Endothelial cell of umbilical vein (primary cell): ENCODE measurements at regions not wholly inside any gene's neighbourhood (a gene's known extent, or its start where the extent isn't known, plus 50 kb on each side); places are given as distances from the start of the nearest gene placed in this dataset.

Source experiments
- BruUV-seq: library from RNA; stranded (reverse); fragments of 400-500 nt; replicated peaks from 2 replicates; lab custom pipeline; 2021; lab: Mats Ljungman, UMichigan
- CTCF ChIA-PET: fragments of 300-600, 350-600 bp; sonication (Branson Sonifier 250); formaldehyde crosslinking; loops from one replicate; lab custom pipeline; 2021; ENCODE audit warnings: antibody characterized with exemption, inconsistent platforms; lab: Charles Lee
- POLR2A ChIA-PET: fragments of 300-600, 350-600 bp; sonication (Branson Sonifier 250); formaldehyde crosslinking; loops from one replicate; lab custom pipeline; 2021; ENCODE audit warnings: antibody characterized with exemption, inconsistent platforms; lab: Charles Lee
- DNase-seq: peaks from one replicate; pipeline ENCODE4 v3.0.0-alpha.2; 2011; ENCODE audit warnings: low read depth, low spot score
- FAIRE-seq: peaks from 2 replicates; lab custom pipeline; 2011; peaks lifted over from hg19 to GRCh38; lab: Jason Lieb, UNC
- H2AFZ ChIP-seq: 2 replicates; pipeline ENCODE4 v1.6.0; 2012; ENCODE audit warnings: low read depth, low read length, control low read depth, inconsistent platforms
- H3K27ac ChIP-seq: 2 replicates; pipeline ENCODE4 v1.5.1; 2011; ENCODE audit warnings: low read depth, mild to moderate bottlenecking, control low read depth, low read length, moderate library complexity; ENCODE audit not compliant: insufficient read depth
- H3K27me3 ChIP-seq, 2 experiments: 2 replicates each; pipeline versions ENCODE4 v1.6.0 to v1.6.1; 2011; ENCODE audit warnings: low read length in 2 of 2, mixed read lengths in 1 of 2; ENCODE audit not compliant: control insufficient read depth in 2 of 2, insufficient read depth in 2 of 2
- H3K36me3 ChIP-seq, 2 experiments: 2 replicates in 1 of 2; 3 replicates in 1 of 2; pipeline ENCODE4 v1.5.1; 2011; ENCODE audit warnings: low read length in 2 of 2, mild to moderate bottlenecking in 1 of 2, moderate library complexity in 1 of 2; ENCODE audit not compliant: control insufficient read depth in 2 of 2, insufficient read depth in 2 of 2; ENCODE audit errors: extremely low read depth in 1 of 2
- H3K4me1 ChIP-seq: 3 replicates; pipeline ENCODE4 v1.5.1; 2011; ENCODE audit warnings: mild to moderate bottlenecking, low read length; ENCODE audit not compliant: control insufficient read depth, insufficient read depth; ENCODE audit errors: extremely low read depth
- H3K4me2 ChIP-seq: 2 replicates; pipeline ENCODE4 v1.6.1; 2011; ENCODE audit warnings: low read length, control low read depth, mixed read lengths; ENCODE audit not compliant: insufficient read depth
- H3K4me3 ChIP-seq, 3 experiments: fragments of 200-600 bp in 1 of 3; sonication (generic), shearing (Covaris generic) in 1 of 3; replicated peaks in 1 of 3; 2 replicates each; pipeline ENCODE4 v1.5.1; 2011 to 2016; ENCODE audit warnings: control low read depth in 3 of 3, low read length in 3 of 3, mild to moderate bottlenecking in 2 of 3, inconsistent platforms in 1 of 3, low read depth in 1 of 3, moderate library complexity in 1 of 3; ENCODE audit not compliant: insufficient read depth in 1 of 3
- H3K79me2 ChIP-seq: 2 replicates; pipeline ENCODE4 v1.6.0; 2012; ENCODE audit warnings: low read length, inconsistent platforms; ENCODE audit not compliant: control insufficient read depth, insufficient read depth
- H3K9ac ChIP-seq: replicated peaks from 2 replicates; pipeline ENCODE3; 2011; ENCODE audit warnings: low read length, control low read depth; ENCODE audit not compliant: insufficient read depth; ENCODE audit errors: extremely low read depth
- H3K9me1 ChIP-seq: replicated peaks from 3 replicates; pipeline ENCODE4 v1.6.0; 2011; ENCODE audit warnings: mild to moderate bottlenecking, low read length; ENCODE audit not compliant: control insufficient read depth, insufficient read depth; ENCODE audit errors: extremely low read depth
- H3K9me3 ChIP-seq: replicated peaks from 2 replicates; pipeline ENCODE4 v1.5.1; 2012; ENCODE audit warnings: low read length, inconsistent platforms; ENCODE audit not compliant: control insufficient read depth, insufficient read depth
- H4K20me1 ChIP-seq: replicated peaks from 2 replicates; pipeline ENCODE3; 2011; ENCODE audit warnings: mild to moderate bottlenecking, low read length; ENCODE audit not compliant: control insufficient read depth, insufficient read depth; ENCODE audit errors: extremely low read depth
- CTCF ChIP-seq, 2 donors: IDR thresholded peaks; 1 replicate in 1 of 2; 2 replicates in 1 of 2; pipeline ENCODE4 v1.5.1; 2011; ENCODE audit warnings: low read length in 2 of 2, mild to moderate bottlenecking in 2 of 2, moderate library complexity in 2 of 2, control low read depth in 1 of 2, inconsistent platforms in 1 of 2, low read depth in 1 of 2; ENCODE audit not compliant: insufficient read depth in 1 of 2; ENCODE audit errors: extremely low read depth in 1 of 2
- EZH2 ChIP-seq: IDR thresholded peaks from 2 replicates; pipeline ENCODE4 v1.6.1; 2012; ENCODE audit warnings: borderline replicate concordance, low read depth, mild to moderate bottlenecking, moderate library complexity, low read length, inconsistent platforms; ENCODE audit not compliant: severe bottlenecking
- FOS ChIP-seq: IDR thresholded peaks from 2 replicates; pipeline ENCODE4 v1.6.1; 2011; ENCODE audit warnings: mild to moderate bottlenecking, low read length, moderate library complexity, borderline replicate concordance; ENCODE audit not compliant: insufficient read depth
- GATA2 ChIP-seq: IDR thresholded peaks from 2 replicates; pipeline ENCODE4 v1.7.0; 2011; ENCODE audit warnings: low read depth, mild to moderate bottlenecking, moderate library complexity, mixed read lengths, low read length; ENCODE audit not compliant: insufficient read length, insufficient read depth
- JUN ChIP-seq: IDR thresholded peaks from 2 replicates; pipeline ENCODE4 v1.6.1; 2011; ENCODE audit warnings: borderline replicate concordance, low read depth; ENCODE audit not compliant: insufficient read length, insufficient read depth
- MAX ChIP-seq: IDR thresholded peaks from 2 replicates; pipeline ENCODE4 v1.6.1; 2011; ENCODE audit not compliant: insufficient read depth, insufficient read length
- MYC ChIP-seq: IDR thresholded peaks from one replicate; pipeline ENCODE4 v1.6.1; 2011; ENCODE audit warnings: mild to moderate bottlenecking, low read depth, low read length
- POLR2A ChIP-seq: IDR thresholded peaks from 2 replicates; pipeline ENCODE4 v1.6.1; 2012; ENCODE audit warnings: low read depth, mild to moderate bottlenecking, control low read depth, low read length
- POLR2AphosphoS5 ChIP-seq: IDR thresholded peaks from 2 replicates; pipeline ENCODE4 v1.6.1; 2012; ENCODE audit warnings: low read depth, mild to moderate bottlenecking, control low read depth, low read length, moderate library complexity; ENCODE audit not compliant: insufficient read depth
- dilution Hi-C: fragments of 300-500 bp; cut with MboI; formaldehyde crosslinking; loops from one replicate; pipeline ENCODE4 v1.15.0; 2019; ENCODE audit warnings: low sequenced_read_pairs; ENCODE audit not compliant: extremely low pct_ligation_motif_present
- intact Hi-C: fragments of 100-400 bp; cut with micrococcal nuclease; formaldehyde crosslinking; loops from one replicate; pipeline ENCODE4 v1.10.0; 2022

- no peaks in the 10 kb centered on the region for H3K9me1 ChIP-seq
- no peaks in the 10 kb centered on the region for H3K4me1 ChIP-seq
- TF ChIP-seq FOS (no peak), EZH2 (no peak), POLR2AphosphoS5 (no peak), CTCF (IDR thresholded peaks at IDR 0.05; ENCODE audit: extremely low read depth in 1 of 2, insufficient read depth in 1 of 2, low read depth in 1 of 2, low read length in 2 of 2) (no peak), POLR2A (no peak), JUN (no peak), GATA2 (no peak), MYC (no peak), MAX (no peak)
- H3K4me3 ChIP-seq, result no peak overlapping the region
- H3K36me3 ChIP-seq, result no peaks in the 10 kb centered on the region
- POLR2A ChIA-PET, result no interaction called here
- dilution Hi-C loops (no loop called here), intact Hi-C loops (no loop called here)
- no peaks in the 10 kb centered on the region for H3K27me3 ChIP-seq
- DNase-seq (no peak), FAIRE-seq (no peak)
- no peak overlapping the region for H3K27ac ChIP-seq
- peaks cover 2% of the 10 kb centered on the region for H3K9me3 ChIP-seq
- CTCF ChIA-PET, result no interaction called here
- H2AFZ ChIP-seq, result no peak overlapping the region
- no peak overlapping the region for H3K4me2 ChIP-seq
- BruUV-seq, result no TSS peak
- H4K20me1 ChIP-seq, result no peaks in the 10 kb centered on the region
- H3K79me2 ChIP-seq, result no peaks in the 10 kb centered on the region
- no peak overlapping the region for H3K9ac ChIP-seq
Observed at GRCh38 chr4:188804861-188805260, 665.6 kb downstream of the TRIML1 start.
